GF-D8 (cell line): ENCODE measurements at regions not wholly inside any gene's neighbourhood (a gene's known extent, or its start where the extent isn't known, plus 50 kb on each side); places are given as distances from the start of the nearest gene placed in this dataset.

Source experiments
- DNase-seq: peaks from one replicate; lab custom pipeline; 2025; lab: John Stamatoyannopoulos, UW

DNA sequence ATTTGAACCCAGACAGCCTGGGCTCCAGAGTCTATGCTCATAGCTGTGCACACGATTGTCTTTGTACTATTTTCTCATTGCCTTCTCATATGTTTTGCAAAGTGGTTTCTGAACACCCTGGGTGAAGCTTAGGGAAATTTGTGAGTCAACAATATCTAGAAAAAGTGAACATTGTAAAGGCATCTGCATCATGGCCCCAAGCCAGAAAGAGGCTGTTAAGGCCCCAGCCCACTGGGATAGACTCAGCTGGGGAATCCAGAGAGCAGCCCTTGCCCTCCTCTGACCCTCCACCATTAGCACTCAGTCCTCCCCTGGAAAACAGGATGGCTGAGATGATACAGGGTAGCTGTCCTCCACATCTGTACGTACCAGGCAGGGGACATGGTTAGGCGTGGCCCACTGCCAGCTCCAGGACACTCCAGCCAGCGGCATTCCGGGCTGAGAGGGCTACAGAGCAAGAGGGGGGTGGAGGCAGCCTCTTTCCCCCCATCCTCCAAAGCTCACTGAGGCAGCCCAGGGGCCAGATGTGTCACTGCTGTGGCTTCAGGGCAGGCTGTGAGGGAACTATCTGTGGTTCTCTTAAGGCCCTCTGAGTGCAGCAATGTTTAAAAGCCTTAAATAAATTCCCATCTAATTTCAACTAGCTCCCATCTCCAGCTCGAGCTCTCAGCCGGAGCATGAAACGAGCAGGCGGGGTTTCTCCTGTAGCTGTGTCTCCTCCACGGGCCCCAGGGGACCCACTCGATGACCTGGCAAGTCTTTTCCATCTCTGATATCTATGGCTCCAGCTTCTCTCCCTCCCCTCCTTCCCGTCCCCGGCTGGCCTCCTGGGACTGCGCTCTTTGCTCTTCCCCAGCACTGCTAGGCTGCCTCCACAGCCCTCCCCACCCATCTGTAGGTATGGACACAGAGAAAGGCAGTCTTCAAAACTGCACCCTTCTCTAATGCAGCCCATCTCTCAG lies 209.4 kb upstream of the LRFN2 start:
- DNase-seq = no peak

DNA sequence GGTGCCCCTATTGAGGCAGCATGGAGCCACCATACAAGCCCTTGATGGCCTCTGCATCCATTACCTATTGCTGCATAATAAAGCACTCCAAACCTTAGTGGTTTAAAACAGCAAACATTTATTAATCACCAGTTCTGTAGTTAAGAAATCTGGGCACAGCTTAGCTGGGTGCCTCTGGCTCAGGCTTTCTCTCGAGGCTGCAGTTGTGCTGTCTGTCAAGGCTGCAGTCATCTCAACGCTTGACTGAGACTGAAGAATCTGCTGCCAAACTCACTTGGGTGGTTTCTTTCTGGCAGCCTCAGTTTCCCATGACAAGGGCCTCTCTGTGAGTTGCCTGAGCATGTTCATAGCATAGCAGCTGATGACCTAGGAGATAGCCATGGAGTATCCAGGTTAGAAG lies 207.4 kb upstream of the LRFN2 start:
- DNase-seq = no peak

DNA sequence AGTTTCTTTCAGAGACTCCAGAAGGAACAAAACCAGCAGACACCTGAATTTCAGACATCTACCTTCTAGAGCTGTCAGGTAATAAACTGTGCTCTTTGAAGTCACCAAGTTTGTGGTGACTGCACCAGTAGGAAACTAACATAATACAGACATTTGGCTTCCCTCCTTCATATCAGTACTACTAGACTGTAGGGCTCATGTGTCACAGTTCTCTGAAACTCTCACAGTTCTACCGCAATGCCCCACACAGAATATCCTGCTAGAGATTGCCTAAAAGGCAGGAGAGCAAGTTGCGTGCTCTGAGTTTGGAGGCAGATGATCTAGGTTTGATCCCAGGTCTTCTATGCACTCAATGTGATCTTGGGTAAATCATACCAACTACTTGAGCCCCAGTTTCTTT lies 205.0 kb upstream of the LRFN2 start:
- no peak for DNase-seq

DNA sequence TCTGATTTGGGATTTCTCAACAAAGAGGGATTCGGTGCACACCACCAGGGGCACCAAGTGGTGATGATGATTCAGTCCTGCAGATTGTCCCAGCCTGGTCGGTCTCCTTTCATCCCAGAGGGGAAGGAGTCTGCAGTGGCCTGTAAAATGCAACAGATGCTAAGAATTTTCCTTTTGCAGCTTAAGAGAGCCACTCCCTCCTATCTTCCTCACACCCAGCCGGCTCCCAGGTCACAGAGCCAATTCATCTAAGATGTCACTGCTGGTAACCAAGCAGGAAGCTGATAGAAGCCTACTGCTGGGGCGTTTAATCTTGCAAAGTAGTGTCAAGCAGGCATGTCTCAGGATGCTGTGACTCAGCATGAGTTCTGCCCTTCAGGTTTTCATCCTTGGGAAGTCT lies 203.8 kb upstream of the LRFN2 start:
- DNase-seq = no peak

DNA sequence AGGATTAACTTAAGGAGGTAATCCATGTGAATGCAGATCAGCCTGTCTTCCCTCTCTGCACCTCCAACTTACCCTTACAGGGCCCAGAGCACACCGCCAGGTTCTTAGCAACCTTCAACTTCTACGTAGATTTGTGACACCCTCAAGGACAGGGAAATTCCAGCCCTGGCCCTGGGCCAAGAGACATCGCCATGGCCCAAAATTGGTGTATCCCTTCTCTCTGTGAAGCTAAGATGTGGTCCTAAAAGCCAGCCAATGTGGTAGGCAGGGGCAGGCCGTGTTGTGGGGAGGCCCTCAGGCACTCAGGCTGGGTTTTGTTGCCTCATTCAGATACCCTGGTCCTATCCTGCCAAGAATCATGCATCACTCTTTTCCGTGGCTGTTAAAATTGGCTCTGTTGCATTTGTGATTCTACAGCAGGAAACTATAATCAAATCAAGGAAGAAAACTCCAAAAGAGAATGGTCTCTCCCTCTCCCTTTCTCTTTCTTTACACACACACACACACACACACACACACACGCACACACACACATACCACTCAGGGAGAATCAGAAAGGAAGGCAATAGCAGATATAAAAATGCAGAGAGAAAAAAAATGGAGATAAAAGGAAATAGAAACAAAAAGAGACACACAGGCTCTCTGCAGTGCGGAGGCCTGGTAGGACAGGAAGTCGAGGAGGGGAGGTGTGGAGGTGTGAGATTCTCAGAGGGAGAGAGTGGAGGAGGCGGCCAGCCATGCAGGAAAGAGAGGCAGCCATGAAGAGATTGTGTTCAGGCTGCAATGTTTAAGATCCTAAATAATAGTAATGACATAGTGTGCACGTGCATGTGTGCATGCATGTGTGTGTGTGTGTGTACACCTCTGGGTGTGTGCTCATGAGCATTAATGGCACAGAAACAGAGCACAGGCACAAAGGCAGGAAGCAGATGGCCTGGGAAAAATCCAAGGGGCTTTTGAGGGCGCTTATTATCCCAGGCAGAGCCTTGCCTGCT lies 201.8 kb upstream of the LRFN2 start:
- DNase-seq = no peak

DNA sequence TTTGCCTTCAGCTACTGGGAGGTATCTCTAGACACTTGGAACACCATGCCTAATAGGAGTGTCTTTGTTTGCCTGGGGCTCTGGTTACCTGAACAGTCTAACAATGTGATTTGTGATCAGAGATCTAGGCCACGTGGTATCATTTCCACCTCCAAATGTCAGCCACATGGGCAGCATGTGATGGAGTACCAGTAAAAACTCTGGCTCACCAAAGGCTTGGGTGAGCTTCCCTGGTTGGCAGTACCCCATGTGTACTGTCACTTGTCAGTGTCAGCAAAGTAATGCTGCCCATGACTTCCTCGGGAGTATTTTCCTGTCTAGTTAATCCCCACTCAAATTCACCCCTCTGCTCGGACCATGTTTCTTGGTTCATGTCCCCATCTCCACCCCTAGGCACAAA lies 195.2 kb upstream of the LRFN2 start:
- no peak for DNase-seq

DNA sequence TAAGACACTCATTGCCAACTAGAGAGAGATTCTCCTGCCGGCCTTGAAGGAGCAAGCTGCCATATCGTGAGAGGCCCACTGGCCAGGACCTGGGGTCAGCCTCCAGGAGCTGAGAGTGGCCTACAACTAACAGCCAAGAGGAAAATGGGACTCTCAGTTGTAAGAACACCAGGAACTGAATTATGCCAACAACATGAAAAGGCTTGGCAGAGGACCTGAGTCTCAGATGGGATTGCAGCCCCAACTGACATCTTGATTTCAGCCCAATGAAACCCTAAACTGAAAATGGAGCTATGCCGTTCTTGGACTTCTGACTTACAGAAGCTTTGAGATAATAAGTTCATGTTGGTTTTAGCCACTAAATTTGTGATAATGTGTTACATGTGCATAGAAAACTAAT lies 193.5 kb upstream of the LRFN2 start:
- DNase-seq = no peak

DNA sequence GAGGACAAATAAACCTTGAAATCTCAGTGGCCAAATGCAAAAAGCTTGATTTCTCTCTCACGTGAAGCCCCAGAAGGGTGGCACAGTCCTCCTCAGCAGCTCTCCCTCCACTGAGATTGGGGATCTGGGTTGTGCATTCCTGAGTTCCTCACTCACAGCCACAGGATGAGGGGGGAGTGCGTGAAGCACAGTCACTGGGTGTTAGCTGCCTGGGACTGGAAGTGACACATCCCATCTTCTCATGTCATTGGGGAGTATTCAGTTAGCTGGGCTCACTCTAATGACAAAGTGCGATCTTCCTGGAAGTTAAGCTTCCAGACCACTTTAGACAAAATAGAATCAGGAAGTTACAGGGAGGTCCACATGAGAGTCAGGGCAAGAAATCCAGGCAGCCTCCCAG lies 192.2 kb upstream of the LRFN2 start:
- no peak for DNase-seq

DNA sequence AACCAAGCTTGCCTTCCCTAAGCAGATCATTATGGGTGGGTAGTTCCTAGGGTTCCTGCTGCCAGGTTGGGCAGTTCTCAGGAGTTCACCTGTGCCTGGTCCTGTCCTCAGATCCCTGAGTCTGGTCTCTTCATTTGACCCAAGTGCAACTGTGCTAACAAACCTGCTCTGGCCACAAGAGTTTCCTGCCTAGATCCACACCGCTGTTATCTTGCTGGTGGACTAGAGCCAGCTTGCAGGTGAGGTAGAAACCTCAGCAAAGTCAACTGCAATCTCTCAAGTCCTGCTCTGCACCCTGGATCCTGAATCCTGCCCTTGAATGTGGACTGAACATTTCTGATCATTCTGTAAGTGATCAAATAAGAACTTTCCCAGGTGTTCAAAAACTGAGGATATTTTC lies 191.8 kb upstream of the LRFN2 start:
- no peak for DNase-seq

DNA sequence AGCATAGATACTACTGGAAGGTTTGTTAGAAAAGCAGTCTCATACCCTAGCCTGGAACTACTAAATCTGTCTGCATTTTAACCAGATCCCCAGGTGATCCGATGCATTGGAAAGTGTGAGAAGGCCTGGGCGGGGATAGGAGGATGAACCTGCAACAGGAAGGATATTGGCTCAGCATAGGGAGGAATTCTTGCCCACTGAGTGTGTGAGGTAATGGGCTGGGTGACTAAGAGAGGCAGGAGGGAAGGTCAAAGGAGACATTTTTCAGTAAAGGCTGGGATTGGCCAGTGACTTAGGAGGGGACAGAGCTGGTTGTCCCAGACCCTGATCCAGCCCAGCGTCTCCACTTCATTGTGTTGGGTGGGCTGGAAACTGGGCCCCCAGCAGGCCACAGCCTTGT lies 191.0 kb upstream of the LRFN2 start:
- DNase-seq = no peak

DNA sequence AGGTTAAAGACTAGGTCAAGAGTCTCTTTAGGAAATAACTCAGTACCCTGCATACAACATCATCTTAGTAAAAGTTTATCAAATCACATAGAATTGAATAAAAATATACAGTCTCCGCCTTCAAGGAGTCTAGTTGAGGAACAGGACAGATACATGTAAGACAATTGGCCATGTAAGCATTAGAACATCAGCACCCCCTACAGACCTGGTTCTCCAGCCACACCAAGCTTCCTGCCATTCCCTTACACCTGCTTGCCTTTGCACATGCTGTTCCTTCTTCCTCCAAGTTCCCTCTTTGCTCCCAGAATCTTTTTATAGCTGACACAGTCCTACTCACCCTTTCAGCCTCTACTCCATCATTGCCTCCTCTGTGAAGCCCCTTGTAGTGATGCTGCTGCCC lies 187.8 kb upstream of the LRFN2 start:
- DNase-seq = no peak

DNA sequence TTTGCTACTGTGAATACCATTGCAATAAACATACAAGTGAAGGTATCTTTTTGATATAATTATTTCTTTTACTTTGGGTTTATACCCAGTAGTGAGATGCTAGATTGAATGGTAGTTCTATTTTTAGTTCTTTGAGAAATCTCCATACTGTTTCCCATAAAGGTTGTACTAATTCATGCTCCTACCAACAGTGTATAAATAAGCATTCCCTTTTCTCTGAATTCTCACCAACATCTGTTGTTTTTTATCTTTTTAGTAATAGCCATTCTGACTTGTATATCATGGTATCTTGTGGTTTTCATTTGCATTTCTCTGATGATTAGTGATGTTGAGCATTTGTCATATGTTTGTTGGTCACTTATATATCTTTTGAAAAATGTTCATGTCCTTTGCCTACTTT lies 183.6 kb upstream of the LRFN2 start:
- no peak for DNase-seq

DNA sequence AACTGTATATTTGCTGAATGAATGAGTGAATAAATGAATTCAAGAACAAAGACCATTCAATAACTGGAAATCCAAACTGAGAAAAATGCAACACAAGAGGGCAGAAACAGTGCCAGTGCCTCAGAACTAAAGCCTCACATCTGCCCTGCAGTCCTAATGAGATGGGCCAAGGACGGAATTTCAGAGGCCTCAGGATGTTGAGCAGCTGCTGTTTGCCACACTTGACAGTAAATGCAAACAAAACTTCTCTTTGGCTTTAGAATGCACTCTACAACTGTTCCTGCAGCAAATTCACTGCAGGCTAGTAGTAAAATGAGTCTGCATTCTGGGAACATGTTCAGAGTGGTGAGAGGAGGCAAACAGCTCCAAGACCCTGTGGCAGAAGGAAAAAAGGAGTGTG lies 177.6 kb upstream of the LRFN2 start:
- DNase-seq = no peak

DNA sequence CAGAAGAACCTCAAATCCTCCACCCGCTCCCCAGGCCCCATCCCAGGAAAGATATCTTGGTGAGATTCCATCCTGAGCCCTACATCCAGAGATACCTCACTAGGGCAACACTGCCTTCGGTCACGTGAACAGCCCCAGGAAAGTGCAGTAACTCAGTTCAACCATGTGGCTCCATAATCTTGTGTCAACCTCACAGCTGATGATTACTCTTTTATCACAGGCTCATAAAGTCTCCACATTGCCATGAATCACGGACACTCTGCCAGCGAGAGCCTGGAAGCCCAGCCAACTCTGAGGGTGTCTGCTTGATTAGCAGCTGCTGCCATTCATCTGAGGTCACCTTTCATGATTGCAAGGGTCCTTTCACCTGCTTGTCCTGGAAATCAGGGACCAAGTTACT lies 175.8 kb upstream of the LRFN2 start:
- no peak for DNase-seq

DNA sequence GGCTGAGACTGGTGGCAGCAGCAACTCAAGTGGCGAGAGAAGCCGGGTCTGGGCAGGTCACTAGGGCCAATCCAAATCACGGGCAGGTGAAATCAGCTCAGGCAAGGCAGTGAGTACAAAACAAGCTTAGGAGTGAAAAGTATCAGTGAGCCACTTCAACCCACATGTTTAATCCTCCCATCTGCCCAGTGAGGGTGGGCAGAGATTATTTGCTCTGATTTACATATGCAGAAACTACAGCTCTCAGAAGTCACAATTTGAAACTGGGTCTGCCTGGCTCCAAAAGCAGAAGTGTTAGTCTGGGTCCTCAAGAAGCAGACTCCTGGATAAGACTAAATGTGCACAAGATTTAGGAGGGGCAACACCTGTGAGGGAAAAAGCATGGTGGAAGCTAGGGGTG lies 173.7 kb upstream of the LRFN2 start:
- DNase-seq = no peak

DNA sequence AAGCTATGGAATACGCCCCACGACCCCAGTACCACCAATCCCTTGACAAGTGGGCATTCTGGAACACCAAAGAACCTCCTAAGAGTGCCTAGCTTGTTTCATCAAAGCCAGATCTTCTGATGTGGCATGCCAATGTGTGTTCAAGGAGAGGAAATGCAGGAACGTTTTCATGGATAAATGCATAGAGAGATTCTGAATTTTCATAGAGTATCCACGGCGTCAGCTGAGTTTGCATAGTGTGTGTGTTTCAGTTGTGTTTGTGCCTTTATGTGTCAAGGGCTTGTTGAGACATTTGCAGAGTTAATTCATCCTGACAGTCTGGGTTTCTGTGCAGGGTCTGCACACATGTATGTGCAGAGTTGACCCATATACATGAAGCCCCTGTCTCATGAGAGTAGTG lies 172.7 kb upstream of the LRFN2 start:
- DNase-seq = no peak

DNA sequence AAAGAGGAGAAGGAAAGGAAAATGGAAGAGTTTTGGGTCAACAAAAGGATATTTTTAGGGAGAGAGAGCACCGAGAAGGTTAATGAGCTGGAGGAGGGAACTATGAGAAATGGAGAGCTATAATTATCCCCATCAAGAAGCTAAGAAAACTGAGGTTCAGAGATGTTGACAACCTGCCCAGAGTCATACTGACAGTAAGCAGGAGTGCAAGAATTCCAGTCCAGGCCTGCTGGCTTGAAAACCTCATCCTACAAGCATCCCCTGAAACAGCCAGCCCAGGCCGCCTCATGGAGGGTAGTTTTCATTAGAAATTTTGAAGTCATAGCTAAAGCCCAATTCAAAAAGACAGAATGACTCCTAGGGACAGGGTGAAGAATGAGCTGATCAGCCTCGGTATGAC lies 172.1 kb upstream of the LRFN2 start:
- DNase-seq = no peak

DNA sequence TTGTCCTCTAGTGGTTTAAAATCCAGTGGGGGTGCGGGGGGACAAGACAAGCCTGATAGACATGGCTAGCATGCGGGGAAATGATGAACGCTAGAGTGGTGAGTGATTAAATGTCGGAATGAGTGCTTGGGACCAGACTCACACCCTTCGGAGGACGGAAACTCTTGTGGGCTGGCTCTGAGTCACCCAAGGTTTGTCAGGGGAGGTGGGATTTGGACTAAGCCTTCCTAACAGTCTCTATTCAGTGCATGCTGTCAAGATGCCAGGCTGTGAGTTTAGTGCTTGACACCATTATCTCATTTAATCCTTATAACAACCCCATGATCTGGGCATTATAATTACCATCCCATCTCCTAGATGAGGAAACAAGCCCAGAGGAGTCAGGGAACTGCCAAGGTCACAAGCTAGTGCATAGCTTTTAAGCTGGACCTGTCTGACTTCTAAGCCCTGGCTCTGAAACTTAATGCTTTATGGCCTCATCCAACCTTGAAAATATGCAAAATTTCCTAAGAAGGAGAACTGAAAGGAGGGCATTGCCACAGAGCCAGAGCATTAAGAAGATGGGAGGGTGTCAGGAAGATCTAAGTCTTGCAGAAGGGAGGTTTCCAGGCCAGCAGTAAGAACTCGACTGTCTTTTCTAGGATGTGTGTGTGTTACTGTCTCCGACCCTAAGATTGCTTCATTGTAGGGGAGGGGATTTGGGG lies 168.7 kb upstream of the LRFN2 start:
- no peak for DNase-seq

DNA sequence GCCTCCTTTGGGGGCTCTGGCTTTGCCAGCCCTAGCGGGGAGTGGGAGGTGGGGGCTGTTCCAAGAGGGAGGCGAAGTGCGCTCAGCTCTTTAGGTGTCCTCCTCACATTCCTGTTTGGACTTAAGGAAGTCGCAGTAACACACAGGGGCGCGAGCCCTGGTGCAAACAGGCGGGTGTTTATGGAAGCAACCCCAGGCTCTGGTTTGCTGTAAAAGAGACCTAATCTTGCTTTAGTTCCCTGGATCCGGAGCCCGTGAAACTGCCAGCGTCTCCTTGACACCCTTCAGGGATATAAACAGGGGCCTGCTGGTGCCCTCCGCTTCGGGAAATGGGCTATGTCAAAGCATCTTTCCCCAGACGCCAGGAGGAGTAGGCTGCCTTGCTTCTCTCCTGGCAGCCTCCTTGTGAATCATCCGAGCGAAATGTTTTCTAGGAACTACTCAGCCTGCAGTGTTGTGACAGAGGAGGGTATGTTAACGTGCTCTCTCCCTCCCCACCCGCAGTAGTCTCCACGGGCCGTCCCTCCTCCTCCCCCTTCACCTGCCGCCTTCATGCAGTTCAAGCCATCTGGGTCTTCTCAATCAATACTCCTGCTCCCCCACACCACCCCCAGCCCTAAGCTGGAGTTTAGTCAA lies 168.0 kb upstream of the LRFN2 start:
- no peak for DNase-seq

DNA sequence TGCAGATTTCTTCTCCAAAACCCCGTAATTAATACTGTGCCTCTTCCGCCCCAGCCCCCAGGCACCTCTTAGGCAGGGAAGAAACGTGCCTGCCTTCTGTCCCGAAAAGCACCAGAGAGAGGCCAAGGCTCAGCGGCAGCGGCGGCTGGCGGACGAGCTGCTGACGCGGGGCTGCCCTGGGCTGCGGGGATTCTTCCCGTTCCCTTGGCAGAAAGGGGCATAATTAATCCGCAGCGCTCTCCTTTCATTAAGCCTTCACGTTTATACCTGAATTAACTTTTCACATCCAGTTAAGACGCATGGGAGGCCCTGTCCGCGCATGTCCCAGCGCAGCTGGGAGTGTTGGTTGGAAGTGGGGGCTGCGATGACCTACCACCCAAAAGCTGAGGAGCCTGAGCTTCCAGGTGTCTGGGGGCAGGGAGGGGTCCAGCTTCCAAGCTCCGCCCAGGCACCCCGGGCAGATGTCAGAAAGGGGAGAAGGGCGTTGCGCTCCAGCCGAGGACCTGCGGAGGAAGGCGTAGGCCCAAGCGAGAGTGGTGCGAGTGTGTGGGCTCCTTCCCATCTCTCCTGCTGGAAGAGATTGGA lies 167.4 kb upstream of the LRFN2 start:
- DNase-seq = no peak

DNA sequence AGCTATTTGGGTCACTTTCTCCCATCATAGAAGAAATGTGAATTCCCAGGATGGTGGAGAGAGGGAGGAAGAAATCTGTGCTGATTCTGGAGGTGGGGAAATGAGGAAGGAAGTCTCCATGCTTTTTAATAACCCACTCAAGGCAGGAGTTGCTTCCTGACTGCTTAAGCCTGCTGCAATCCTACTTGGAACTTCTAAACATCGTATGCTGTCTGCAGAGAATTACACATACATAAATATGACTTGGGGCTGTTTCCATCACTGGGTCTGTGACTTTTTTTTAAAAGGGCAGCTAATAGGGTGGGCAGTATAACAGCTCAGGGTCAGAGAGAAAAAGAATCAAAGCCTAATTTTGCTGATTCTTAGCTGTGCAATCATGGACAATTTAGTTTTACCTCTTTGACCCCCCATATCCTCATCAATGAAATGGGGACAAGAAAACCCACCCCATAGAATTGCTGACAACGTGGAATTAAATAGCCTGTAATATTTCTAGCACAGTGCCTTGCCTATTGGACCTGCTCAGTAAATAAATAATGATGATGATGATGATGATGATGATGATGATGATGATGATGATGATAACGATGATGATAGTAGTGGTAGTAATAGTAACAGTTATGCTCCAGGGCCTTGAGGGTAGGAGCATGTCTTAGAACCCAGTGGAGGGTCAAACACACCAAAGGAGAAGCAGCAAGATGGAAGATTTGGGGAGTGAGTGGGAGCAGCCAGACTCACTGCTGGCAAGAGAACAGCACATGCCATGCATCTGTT lies 166.7 kb upstream of the LRFN2 start:
- DNase-seq = no peak
